ENCODE measurements at regions not wholly inside any gene's neighbourhood (a gene's known extent, or its start where the extent isn't known, plus 50 kb on each side); places are given as distances from the start of the nearest gene placed in this dataset.

GRCh38 chr7:114865564-114865963 lies 56.3 kb upstream of the MDFIC start:
- Mint-ChIP-seq H3K36me3 (ENCODE audit: insufficient read depth) (no peaks in the 10 kb centered on the region), H3K27me3 (no peaks in the 10 kb centered on the region), H3K4me3 (ENCODE audit: low read depth) (no peak overlapping the region), H3K27ac (no peak overlapping the region), H3K9me3 (ENCODE audit: low read depth) (no peaks in the 10 kb centered on the region), H3K4me1 (ENCODE audit: low read depth) (peaks cover 3% of the 10 kb centered on the region)
- TF ChIP-seq, protein P1, sequence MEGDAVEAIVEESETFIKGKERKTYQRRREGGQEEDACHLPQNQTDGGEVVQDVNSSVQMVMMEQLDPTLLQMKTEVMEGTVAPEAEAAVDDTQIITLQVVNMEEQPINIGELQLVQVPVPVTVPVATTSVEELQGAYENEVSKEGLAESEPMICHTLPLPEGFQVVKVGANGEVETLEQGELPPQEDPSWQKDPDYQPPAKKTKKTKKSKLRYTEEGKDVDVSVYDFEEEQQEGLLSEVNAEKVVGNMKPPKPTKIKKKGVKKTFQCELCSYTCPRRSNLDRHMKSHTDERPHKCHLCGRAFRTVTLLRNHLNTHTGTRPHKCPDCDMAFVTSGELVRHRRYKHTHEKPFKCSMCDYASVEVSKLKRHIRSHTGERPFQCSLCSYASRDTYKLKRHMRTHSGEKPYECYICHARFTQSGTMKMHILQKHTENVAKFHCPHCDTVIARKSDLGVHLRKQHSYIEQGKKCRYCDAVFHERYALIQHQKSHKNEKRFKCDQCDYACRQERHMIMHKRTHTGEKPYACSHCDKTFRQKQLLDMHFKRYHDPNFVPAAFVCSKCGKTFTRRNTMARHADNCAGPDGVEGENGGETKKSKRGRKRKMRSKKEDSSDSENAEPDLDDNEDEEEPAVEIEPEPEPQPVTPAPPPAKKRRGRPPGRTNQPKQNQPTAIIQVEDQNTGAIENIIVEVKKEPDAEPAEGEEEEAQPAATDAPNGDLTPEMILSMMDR (IDR thresholded peaks at IDR 0.05; ENCODE audit: unreplicated experiment): peak; percentile 51
- DNase-seq (ENCODE audit: low spot score, unreplicated experiment): no peak

All from progenitor cell of endocrine pancreas (in vitro differentiated cells).